NCI-H524 treated with DMSO at 0.1 percent for 48 hours (cell line): ENCODE measurements at regions not wholly inside any gene's neighbourhood (a gene's known extent, or its start where the extent isn't known, plus 50 kb on each side); places are given as distances from the start of the nearest gene placed in this dataset.
"Not testable (repeated sequence)": the region's sequence is repeated elsewhere in the genome, so short reads cannot be mapped to it uniquely, and the experiment has no call there.

Experiments used
- DNase-seq: peaks from one replicate; lab custom pipeline; 2025; lab: John Stamatoyannopoulos, UW

DNA sequence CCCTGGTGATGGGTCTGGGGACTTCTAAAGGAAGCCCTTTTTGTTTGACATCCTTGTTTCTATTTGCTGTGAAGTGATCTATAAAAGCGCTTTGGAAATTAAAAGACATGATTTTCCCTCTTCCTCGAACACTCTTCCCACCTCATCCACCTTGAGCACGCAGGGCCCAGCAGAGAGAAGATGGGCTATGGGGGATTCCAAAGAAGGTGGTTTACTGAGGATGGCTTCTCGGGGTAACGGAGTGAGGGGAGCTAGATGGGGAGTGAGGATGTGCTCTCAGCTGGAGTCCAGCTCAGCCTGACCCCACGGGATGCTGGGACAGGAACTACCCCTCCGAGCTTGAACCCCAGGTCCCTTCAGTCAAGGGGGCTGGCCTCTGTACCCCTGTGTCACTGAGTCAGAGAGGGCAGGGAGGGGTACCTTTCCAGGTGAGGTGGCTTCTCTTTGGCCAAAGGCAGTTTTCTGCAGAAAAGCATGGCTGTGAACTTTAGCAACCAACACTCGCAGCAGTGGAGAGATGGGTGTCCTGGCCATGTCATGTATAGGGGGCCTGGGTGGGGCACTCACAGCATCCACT, 180.7 kb upstream of the SMAD3 start:
- no peak for DNase-seq

DNA sequence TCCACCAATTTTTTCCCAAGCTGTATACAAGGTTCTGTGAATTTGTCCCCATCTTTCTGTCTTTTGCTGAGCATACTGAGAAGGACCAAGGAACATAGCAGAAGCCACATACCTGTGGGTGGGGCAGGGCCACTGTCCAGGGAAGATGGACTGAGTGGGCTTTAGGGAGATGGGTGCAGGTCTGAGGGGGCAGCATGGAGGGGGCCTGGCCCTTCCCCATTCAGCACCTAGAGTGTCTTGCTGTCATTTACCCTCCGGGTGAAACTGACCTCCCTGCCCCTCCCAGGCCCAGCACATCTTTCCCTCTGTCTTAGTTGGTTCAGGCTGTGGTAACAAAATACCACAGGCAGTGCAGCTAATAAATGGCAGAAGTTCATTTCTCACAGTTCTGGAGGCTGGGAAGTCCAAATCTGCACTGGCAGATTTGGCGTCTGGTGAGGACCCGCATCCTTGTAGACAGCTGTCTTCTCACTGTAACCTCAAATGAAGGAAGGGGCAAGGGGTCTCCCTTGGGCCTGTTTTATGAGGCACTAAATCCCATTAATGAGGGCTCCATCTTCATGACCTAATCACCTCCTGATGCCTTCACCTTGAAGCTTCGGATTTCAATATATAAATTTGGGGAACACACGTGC, 180.0 kb upstream of the SMAD3 start:
- no peak for DNase-seq

DNA sequence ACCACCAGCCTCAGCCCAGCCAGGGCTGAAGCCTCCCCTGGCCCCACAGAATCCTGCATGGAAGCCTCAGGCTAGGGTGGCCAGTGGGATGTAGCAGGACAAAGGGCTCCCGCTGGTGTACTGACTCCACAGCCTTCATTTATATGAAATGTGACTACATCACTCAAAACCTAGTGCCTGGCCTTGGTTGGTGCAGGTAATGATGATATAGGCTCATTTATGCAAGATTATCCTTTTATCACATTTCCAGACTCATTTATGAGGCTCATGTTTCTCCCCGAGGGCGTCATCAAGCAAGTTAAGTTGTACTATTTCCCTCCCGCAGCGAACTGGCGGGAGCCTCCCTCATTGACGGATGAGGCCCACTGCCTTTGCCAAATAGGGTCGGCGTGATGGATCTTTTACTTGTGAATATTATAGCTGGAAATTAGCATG, 179.1 kb upstream of the SMAD3 start:
- no peak for DNase-seq

DNA sequence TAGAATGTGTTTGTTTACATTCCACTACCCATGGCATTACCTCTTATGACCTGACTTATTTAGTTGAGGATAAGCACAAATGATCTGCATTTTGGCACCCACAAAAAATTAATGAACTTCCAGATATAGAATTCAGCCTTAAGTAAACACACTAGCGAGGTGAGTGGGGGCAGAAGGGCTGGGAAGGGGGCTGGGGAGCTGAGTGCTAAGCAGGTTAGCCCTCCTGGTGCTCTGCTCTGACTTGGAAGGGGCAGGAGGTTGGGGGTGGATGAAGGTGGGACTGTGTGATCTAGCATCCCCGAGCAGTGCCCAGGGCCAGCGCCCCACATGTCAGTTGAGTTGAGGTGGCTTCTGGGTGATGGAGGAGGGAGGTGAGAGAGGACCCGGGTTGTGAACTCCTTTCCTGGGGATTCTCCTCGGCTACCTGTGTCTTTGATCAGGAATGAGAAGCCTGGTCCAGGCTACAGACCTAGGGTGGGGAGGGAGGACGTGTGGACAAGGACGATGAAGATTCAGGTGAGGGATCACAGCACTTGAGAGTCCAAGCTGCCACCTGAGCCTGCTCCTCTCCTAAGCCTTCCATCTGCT, 178.6 kb upstream of the SMAD3 start:
- no peak for DNase-seq

DNA sequence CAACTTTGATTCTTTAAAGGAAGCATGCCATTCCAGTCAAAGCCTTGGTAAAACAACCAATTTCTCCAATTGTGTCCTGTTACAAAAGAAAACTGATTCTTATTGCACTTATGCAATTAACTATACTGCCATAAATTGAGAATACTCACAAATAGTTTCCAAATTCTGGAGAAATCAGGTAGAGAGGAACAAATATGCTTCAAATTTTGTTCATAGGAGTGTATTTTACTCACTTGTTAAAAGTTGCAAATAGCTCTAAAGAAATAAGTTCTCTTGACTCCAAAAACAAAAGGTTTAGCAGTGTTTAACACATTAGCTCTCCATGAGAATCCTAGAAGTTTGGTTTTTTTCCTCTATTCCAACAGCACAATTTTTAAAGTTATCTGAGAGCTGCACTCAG, 176.1 kb upstream of the SMAD3 start:
- not testable (repeated sequence) for DNase-seq

DNA sequence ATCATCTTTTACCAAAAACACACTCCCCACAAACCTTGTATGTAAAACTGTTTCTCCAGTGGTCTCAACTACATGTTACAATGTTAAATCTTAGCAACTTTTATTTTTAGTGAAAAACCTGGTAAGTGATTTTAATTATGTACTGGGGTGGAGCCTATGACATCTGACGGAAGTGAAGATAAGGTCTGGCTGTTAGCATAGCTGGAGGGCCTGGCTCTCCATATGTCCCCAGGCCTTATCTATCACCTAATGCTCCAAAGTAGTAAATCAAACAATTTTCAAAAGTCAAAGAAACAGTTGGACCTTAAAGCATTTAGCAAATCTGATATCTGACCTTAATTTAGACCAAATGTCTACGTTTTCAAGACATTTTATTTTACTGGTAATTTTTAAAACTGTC, 173.6 kb upstream of the SMAD3 start:
- no peak for DNase-seq

DNA sequence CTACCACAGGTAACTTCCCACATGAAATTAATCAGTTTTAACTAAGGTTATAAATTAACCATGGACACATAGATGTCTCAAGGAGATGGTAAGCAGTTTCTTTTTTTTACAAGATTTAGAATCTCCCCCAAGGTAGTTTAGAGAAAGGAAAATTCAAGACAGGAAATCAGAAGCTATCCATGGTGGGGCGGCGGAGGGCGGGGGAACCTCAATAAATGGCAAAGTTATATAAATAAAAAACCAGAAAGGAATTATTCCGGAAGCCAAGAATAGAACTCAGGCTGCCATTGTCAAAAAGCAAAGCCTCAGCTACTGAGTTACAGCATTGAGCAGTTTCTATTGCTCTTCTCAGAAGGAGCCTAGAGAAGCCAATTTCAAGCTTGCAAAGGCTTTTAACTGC, 172.1 kb upstream of the SMAD3 start:
- no peak for DNase-seq

DNA sequence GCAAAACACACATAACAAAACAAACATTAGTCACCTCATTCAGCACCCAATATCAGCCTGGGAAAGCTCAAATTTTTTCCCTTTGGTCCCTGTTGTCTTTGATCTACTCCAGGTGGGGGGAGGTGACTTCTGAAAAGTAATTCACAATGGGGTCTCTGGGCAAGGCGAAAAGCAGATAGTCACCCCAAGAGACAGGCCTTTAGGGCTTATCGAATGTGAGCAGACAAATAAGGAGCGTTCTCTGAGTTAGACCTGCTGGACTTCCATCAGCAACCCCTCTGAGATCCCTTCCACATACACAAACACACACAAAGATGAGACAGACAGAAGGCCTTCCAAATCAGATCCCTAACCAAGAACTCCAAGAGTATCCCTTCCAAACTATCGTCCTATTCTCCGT, 171.0 kb upstream of the SMAD3 start:
- no peak for DNase-seq

DNA sequence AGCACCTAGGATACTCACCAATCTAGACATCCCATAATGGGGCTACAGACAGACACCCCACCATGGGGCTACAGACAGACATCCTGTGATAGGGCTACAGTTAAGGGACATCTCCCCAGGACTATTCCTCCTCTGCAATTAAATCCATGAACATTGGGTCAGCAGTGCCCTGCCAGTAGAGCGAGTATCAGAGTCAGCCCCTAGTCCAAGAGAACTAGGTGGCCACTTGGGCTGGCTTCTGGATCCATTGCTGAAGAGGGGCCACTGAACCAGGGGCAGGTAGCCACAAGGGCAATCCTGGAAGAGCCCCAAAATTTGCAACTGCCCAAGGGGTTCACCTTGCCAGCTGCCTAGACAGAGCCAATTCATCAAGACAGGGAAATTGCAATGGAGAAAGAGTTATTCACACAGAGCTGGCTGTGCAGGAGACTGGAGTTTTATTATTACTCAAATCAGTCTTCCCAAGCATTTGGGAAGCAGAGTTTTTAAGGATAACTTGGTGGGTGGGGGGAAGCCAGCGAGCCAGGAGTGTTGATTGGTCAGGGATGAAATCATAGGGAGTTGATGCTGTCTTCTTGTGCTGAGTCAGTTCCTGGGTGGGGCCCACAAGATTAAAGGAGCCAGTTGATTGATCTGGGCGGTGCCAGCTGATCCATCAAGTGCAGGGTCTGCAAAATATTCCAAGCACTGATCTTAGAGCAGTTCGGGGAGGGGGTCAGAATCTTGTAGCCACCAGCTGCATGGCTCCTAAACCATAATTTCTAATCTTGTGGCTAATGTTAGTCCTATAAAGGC, 170.2 kb upstream of the SMAD3 start:
- no peak for DNase-seq

DNA sequence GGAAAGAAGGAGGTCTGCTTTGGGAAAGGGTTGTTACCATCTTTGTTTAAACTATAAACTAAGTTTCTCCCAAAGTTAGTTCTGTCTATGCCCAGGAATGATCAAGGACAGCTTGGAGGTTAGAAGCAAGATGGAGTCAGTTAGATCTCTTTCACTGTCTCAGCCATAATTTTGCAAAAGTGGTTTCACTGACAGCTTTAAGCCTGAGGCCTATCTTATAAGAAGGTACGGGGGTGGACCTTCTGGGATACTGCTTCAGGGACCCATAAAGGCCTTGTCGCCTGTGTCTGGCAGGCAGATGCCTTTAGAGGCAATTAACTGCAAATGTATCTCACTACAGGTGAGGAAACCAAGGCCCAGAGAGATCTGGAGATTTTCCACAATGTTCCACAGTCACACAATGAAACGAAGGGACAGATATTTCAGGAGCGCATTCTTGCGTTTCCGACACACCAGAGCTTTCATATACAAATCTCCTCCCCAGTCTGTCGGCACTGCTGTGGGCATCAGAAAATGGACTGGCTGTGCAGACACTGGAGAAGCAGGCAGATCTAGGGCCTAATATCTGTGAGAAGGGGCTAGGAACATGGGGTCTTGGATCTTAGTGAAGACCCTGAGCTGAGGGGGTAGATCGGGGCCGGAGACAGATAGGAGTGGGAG, 169.5 kb upstream of the SMAD3 start:
- DNase-seq = no peak

DNA sequence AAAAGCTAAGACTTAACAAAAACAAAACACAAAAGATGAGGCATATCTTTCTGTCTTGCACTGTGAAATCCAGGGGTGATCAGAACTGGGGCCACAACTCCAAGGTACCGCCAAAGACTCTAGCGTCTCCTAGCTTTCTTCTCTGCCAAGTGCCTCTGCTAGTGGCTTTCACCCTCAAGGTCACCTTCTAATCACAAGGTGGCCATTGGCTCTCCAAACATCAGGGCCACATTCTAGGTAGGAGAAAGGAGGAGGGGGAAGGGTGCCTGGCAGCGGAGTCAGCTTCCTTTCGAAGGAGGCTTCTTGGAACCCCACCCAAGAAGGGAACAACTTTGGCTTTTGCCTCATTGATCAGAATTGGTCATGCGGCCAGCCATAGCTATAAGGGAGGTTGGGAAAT, 168.8 kb upstream of the SMAD3 start:
- no peak for DNase-seq

DNA sequence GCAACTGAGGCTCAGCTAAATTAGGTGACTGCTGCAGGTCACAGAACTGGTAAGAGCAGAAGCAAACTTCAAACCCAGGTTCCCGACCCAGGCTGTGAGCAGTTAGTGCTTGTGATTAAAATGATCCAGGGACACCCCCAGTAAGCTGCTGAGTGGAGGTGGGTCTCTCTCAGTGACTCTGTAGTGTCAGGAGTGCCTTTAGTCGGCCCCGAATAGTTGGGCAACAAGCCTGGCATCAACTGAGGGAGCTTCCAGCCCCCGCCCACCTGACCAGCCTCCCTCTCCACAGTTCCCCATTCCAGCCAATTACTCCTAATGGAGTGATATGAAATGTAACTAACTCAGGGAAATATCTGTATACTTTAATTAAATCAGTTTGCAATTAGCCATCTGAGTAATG, 168.0 kb upstream of the SMAD3 start:
- no peak for DNase-seq

DNA sequence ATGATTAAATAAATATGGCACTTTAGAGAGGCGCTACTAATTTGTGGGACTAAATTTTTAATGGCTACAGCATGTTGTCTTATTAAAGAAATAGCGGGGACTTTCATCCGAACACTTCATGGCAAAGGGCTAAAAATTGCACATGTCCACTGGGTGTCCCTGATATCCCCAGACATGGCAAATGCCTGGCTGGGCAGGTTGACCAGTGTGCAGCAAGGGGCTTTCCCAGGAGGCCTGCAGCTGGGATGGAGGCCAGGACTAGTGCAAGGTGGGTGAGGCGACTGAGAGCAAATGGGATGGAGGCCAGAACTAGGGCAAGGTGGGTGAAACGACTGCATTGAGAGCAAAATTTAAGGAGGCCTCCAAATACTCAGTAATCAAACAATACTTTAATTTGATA, 167.4 kb upstream of the SMAD3 start:
- no peak for DNase-seq

DNA sequence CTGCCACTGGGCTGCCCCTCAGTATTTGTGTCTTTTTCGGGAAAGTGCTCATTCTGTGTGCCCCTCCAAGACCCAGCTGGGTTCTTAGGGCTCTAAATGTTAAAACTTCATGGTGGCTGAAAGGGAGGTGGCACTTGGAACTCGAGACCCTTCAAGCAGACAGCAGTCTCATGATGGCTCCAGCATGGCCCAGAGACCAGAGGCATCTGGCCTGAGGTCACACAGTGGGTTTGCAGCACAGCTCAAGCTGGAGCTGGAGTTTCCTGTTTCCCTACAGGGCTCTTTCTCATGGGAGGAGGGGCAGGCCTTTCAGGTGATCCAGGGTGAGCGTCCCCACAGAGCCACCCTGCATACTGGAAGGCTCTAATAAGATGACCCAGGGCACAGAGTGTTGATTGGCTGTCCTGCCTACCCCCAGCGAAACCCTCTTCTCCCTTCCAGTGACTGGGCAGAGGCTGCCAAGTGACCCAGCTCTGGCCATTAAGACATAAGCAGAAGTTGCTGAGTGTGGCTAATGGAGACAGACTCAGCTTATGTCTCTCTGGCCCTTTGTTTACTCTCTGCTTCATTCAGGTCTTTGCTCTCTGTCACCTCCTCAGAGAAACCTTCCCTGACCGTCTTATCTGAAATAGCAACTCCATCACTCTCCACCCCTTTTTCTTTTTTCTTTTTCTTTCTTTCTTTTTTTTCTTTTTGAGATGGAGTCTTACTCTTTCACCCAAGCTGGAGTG, 166.6 kb upstream of the SMAD3 start:
- no peak for DNase-seq

DNA sequence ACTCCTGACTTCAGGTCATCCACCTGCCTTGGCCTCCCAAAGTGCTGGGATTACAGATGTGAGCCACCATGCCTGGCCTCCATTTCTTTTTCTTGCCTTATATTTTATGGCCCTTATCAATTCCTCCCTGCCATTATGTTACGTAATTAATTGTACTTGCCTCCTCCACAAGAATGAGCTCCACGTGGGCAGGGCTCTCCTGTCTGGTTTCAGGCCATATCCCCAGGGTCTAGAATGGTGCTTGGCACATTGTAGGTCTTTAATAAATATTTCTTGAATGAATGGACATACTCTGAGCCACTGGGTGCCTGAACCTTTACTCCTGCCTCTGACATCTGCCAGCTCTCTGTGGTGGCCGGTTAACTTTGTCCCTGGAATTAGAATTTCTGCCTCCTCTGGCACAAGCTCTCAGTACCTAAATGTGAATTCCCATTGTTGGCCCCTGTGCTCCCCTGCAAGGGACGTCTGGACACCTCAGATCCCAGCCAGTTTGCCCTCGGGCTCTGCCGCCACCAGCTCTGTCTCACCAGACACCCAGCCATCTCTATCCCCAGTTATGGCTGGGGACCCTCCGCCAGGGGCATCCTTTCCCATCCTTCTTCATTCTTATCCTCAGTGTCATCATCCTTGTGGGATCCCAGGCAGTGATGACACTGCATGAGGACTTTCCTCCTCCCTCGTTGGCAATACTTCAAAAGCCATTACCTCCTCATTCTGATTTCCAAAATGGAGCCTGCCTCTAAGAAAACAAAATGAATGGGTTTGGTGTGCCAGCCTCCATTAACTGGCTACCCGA, 165.6 kb upstream of the SMAD3 start:
- DNase-seq = no peak

DNA sequence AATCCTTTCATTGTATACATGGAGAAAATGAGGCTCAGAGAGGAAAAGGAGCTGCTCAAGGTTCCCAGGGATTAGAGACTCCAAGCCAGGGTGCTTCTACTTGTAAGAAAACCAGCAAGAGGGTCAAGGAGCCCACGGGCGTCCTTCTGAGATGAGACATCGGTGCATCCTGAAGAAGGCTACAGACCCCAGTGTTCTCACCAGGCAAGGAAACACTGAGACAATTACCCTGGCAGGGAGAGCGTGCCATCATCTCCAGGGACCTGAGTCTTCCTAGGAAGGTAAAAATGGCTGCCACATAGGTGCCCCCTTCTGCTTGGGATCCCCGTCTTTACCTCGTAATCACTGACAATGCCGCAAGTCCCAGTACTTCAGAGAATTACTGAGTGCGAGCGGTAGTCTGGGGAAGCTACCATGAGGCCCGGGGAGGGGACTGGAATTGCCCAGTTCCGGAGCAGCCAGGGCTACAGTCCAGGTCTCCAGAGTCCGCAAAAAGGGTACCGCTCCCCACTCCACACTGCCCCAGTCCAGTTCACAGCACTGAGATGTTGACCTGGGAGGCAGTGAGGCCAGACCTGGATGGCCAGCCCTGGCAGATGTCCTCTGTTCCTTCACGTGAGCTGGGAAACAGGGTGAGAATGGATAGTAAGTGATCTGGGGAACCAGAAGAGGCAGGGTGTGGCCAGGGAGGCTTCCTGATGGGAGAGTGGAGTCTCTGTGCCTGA, 164.7 kb upstream of the SMAD3 start:
- DNase-seq = no peak

DNA sequence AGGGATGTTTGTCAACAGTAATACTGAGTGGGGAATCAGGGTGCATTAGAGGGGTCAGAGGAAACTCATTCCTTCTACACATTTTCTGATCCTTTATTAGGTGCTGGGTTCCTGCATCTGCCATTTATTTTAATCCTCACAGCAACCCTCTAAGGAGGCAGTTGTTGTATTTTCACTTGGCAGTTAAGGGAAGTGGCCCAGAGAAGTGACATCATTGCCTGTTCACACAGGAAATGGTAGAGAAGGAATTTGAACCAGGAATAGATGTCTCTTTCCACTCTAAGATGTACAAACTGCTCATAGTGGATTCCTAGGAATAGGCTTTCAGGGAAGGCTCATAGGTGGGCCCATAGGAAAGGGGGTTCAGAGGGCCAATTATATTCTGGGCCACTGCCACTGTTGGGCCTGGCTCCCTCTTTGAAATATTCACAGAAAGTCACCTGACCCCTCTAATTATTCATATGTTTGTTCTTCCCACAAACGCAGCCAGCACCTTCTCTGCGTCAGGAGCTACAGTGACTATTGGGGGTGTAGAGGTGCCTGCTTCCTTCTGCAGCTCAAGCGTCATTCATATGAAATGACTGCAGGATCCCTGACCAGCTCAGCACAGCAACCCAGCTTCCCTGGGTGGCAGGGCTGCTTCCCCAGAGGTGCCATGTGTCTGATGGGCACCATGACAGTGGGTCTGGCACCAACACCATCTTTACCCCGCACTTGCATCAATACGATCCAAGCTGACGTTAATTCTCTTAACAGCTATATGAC, 163.9 kb upstream of the SMAD3 start:
- DNase-seq = no peak

DNA sequence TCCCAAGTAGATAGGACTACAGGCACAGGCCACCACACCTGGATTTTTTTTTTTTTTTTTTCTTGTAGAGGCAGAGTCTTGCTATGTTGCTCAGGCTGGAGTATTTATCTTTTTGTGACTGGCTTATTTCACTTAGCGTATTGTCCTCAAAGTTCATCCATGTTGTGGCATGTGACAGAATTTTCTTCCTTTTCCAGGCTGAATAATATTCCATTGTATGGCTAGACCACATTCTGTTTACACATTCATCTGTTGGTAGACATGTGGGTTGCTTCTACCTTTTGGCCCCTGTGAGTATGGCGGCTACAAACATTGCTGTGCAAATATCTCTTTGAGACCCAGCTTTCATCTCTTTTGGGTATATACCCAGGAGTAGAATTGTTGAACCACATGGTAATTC, 160.2 kb upstream of the SMAD3 start:
- DNase-seq = no peak

DNA sequence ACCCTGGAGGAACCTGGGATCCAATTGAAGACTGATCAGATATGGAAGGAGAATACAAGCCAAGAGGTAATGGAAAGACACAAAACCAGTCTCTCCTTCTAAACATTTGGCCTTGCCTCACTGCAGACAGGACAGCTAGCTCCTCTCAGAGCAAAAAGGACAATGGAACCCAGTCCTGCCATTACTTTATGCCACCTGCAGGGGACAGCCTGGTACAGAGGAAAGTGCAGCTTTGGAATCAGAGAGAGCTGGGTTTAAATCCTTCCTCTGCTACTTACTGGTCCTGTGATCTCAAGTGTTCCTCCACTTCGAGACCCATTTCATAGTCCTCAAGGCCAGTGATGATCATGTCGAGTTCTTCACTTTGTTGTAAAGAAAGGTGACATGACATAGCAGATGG, 159.4 kb upstream of the SMAD3 start:
- DNase-seq = no peak
